K562 (cell line): ENCODE measurements at regions not wholly inside any gene's neighbourhood (a gene's known extent, or its start where the extent isn't known, plus 50 kb on each side); places are given as distances from the start of the nearest gene placed in this dataset.

ENCODE experiments used
- ATAC-seq: fragments of 200-7000 bp; cut with Tn5 transposase; 3 replicates; pipeline ENCODE4 v1.9.1; 2020; ENCODE audit warnings: moderate library complexity
- BruUV-seq: library from RNA; stranded (reverse); fragments of 400-500 nt; replicated peaks from 2 replicates; lab custom pipeline; 2021; lab: Mats Ljungman, UMichigan
- CTCF ChIA-PET: fragments of 300-600 bp; formaldehyde crosslinking; extraction: SDS; loops from one replicate; lab custom pipeline; 2021; ENCODE audit warnings: low intra/inter-chr PET ratio; lab: Yijun Ruan, JAX
- POLR2A ChIA-PET: fragments of 300-600, 350-650 bp; sonication (Branson Sonifier 250); formaldehyde crosslinking; extraction: SDS; loops from one replicate; lab custom pipeline; 2021; ENCODE audit warnings: antibody characterized with exemption, inconsistent platforms; lab: Yijun Ruan, JAX
- DNase-seq, 4 experiments: peaks; one replicate each; pipeline versions ENCODE4 v3.0.0 to v3.0.0-alpha.2; 2011 to 2018; ENCODE audit warnings: low spot score in 3 of 4, mixed read lengths in 3 of 4; ENCODE audit errors: extremely low read depth in 1 of 4
- FAIRE-seq: peaks from 2 replicates; lab custom pipeline; 2011; peaks lifted over from hg19 to GRCh38; lab: Jason Lieb, UNC
- H2AFZ ChIP-seq: 2 replicates; pipeline ENCODE4 v1.6.0; 2011; ENCODE audit warnings: low read depth, low read length, control low read depth, inconsistent platforms
- H3K27ac ChIP-seq: fragments of 200-600 bp; 3 replicates; pipeline ENCODE4 v1.8.0; 2011; ENCODE audit warnings: low read depth, mild to moderate bottlenecking, control low read depth, inconsistent platforms, low read length, moderate library complexity, mixed read lengths; ENCODE audit errors: extremely low read depth
- H3K27me3 ChIP-seq, 2 experiments: fragments of 300-600 bp in 1 of 2; 2 replicates in 1 of 2; 3 replicates in 1 of 2; pipeline versions ENCODE4 v1.6.0 to v1.8.0; 2011; ENCODE audit warnings: inconsistent platforms in 2 of 2, low read length in 2 of 2, mild to moderate bottlenecking in 1 of 2, mixed read lengths in 1 of 2, moderate library complexity in 1 of 2; ENCODE audit not compliant: control insufficient read depth in 2 of 2, insufficient read depth in 2 of 2
- H3K36me3 ChIP-seq: fragments of 300-600 bp; 3 replicates; pipeline ENCODE4 v1.8.0; 2011; ENCODE audit warnings: mild to moderate bottlenecking, low read length, inconsistent platforms; ENCODE audit not compliant: control insufficient read depth, insufficient read depth
- H3K4me1 ChIP-seq, 2 experiments: fragments of 200-600 bp in 1 of 2; replicated peaks in 1 of 2; 2 replicates in 1 of 2; 3 replicates in 1 of 2; pipeline versions ENCODE4 v1.5.1 to v1.8.0; 2011; ENCODE audit warnings: inconsistent platforms in 2 of 2, low read length in 2 of 2, mild to moderate bottlenecking in 1 of 2, mixed read lengths in 1 of 2, moderate library complexity in 1 of 2; ENCODE audit not compliant: control insufficient read depth in 2 of 2, insufficient read depth in 2 of 2
- H3K4me2 ChIP-seq: 2 replicates; pipeline ENCODE4 v1.6.1; 2011; ENCODE audit warnings: low read length, control low read depth, inconsistent platforms, mixed read lengths; ENCODE audit not compliant: insufficient read depth
- H3K4me3 ChIP-seq: fragments of 200-600 bp; sonication (generic), shearing (Covaris generic); 2 replicates; pipeline ENCODE4 v1.5.1; 2016; ENCODE audit warnings: control low read depth, inconsistent platforms
- H3K79me2 ChIP-seq: fragments of 200-600 bp; 3 replicates; pipeline ENCODE4 v1.8.0; 2011; ENCODE audit warnings: low read length, inconsistent platforms; ENCODE audit not compliant: control insufficient read depth, insufficient read depth
- H3K9ac ChIP-seq, 2 experiments: 2 replicates each; pipeline versions ENCODE4 v1.6.0 to v1.6.1; 2011; ENCODE audit warnings: low read depth in 2 of 2, low read length in 2 of 2, control low read depth in 1 of 2, inconsistent platforms in 1 of 2, mild to moderate bottlenecking in 1 of 2, mixed read lengths in 1 of 2; ENCODE audit not compliant: insufficient read depth in 1 of 2
- H3K9me1 ChIP-seq: one replicate; pipeline ENCODE4 v1.6.0; 2011; ENCODE audit warnings: inconsistent platforms, mild to moderate bottlenecking, low read length, moderate library complexity; ENCODE audit not compliant: control insufficient read depth, insufficient read depth
- H3K9me3 ChIP-seq: replicated peaks from 2 replicates; pipeline ENCODE4 v1.5.1; 2011; ENCODE audit warnings: low read depth, low read length, inconsistent platforms; ENCODE audit not compliant: control insufficient read depth, insufficient read depth
- H4K20me1 ChIP-seq: replicated peaks from 2 replicates; pipeline ENCODE4 v1.6.1; 2011; ENCODE audit warnings: low read length, inconsistent platforms, mixed read lengths; ENCODE audit not compliant: control insufficient read depth, insufficient read depth
- CBFA2T3 ChIP-seq: fragments of 450-650 bp; IDR thresholded peaks from 2 replicates; pipeline ENCODE4 v1.6.1; 2017
- CREM ChIP-seq: IDR thresholded peaks from 2 replicates; pipeline ENCODE4 v1.6.1; 2014; ENCODE audit warnings: antibody characterized with exemption, low read depth
- HNRNPK ChIP-seq: fragments of 200-400 bp; formaldehyde crosslinking; IDR thresholded peaks from one replicate; pipeline ENCODE4 v1.6.1; 2018; ENCODE audit warnings: mild to moderate bottlenecking, low read depth, low read length; ENCODE audit not compliant: poor library complexity, severe bottlenecking
- NFIC ChIP-seq: fragments of 450-650 bp; IDR thresholded peaks from 2 replicates; pipeline ENCODE4 v1.6.1; 2017; ENCODE audit warnings: mild to moderate bottlenecking, inconsistent platforms
- RFX1 ChIP-seq: fragments of 450-650 bp; IDR thresholded peaks from 2 replicates; pipeline ENCODE4 v1.6.1; 2016; ENCODE audit warnings: mild to moderate bottlenecking, moderate library complexity
- RNF2 ChIP-seq: sonication (generic); IDR thresholded peaks from 2 replicates; pipeline ENCODE4 v1.6.1; 2016
- ZFP30 ChIP-seq: fragments of 250-450 bp; sonication (Bioruptor Pico); IDR thresholded peaks from 2 replicates; pipeline ENCODE4 v1.8.0; 2022; ENCODE audit warnings: moderate library complexity, mild to moderate bottlenecking, inconsistent platforms, borderline replicate concordance
- WGBS: fragments of 100-300 bp; shearing (Covaris generic); methylation state at CpG from one replicate; pipeline ENCODE4 v1.1.6; 2016; ENCODE audit warnings: low coverage, mixed read lengths; ENCODE audit not compliant: insufficient coverage; ENCODE audit errors: missing lambda C conversion rate; 5-methylcytosine and 5-hydroxymethylcytosine counted together
- in situ Hi-C: fragments of 300-500 bp; cut with MboI; formaldehyde crosslinking; loops from 4 replicates; pipeline ENCODE4 v1.15.0; 2018; ENCODE audit warnings: inconsistent platforms, mixed read lengths
- intact Hi-C: fragments of 100-400 bp; cut with micrococcal nuclease; formaldehyde crosslinking; loops from 2 replicates; pipeline ENCODE4 v1.14.2; 2022
- TF ChIP-seq, protein P1 (sequence below): sonication (generic); formaldehyde crosslinking; IDR thresholded peaks from 2 replicates; pipeline ENCODE4 v1.8.0; 2022; ENCODE audit warnings: mild to moderate bottlenecking, missing genetic modification reagents

DNA sequence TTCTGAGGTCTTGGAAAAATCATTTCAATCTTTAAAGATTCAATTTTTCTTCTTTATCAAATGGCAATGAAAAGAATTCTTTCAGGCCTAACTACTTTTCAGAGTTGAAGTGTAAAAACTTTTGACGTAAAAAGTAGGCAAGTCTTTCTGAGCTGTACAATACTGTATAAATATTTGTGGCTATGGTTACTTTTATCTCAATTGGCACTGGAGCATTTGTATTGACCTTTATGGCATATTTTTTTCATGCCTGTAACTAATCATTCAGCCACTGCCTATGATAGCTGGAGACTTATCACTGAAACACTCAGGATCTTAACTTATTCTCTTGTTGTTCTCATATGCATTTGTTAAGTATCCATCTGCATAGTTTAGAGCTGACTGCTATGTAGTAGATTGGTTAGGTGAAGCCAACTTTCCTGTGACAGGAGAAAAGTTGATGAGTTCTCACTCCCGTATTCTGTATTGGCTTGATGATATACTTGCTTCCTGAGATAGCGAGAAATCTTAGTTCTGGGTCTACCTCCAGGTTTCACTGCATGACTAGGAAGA, 290.4 kb upstream of the TBL1XR1 start (continued):
- no peak for TF ChIP-seq CREM

DNA sequence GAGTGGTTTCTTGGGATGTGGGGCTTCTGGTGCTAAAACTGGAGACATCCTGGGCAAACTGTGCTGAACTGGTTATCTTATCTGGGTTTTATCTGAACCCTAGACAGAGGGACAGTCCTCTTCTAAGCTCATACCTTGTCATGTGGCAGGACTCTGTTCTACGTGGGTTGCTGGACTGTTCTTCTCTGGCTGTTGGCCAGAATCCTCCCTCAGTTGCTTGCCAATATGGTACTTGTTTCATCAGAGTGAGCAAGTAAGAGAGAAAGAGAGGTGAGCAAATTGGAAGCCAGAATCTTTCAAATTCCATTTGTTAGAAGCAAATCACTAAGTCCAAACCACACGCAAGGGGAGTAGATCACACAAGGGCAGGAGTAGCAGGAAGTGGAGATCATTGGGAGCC, 291.5 kb upstream of the TBL1XR1 start:
- Histone ChIP-seq H3K27ac (no peak overlapping the region), H3K9ac (no peak overlapping the region), H3K4me2 (no peak overlapping the region), H4K20me1 (no peaks in the 10 kb centered on the region), H3K79me2 (no peaks in the 10 kb centered on the region), H2AFZ (no peak overlapping the region), H3K36me3 (no peaks in the 10 kb centered on the region), H3K27me3 (peaks cover 0 to 12% of the 10 kb centered on the region in 2 experiments; a peak in 1 of 5 replicates), H3K9me1 (no peaks in the 10 kb centered on the region), H3K9me3 (no peaks in the 10 kb centered on the region; the same call in 1 of the 2 replicates), H3K4me3 (no peak overlapping the region), H3K4me1 (peaks cover 0 to 6% of the 10 kb centered on the region in 2 experiments; a peak in 4 of 5 replicates)
- ChIA-PET POLR2A (no interaction called here), CTCF (no interaction called here)
- TF ChIP-seq RFX1: no peak
- TF ChIP-seq NFIC: peak; percentile 40; the same call in 1 of the 2 replicates
- FAIRE-seq: no peak
- no peak for DNase-seq
- BruUV-seq: no TSS peak
- intact Hi-C loops: no loop called here
- 42% methylated on average over 2 of the region's 2 CpGs for WGBS
- ATAC-seq: no peak
- in situ Hi-C loops: no loop called here

DNA sequence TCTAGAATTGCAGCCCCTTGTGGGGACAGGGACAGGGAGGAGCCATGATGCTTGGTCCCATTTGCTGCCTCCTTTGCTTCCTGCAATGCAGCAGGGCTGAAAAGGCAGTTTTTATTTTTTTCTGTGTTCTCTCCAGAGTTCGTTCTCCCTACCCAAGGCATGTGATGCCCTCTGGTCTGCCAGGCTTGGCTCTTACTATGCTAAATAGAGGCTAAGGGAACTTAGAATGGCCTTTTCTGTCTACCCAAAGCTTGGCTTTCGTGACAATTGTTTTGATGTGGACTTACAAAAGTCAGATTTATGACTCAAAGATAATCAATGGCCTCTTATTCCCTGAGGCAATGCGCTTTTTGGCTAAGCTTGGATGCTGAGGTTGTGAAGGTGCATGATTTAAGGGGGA, 293.3 kb upstream of the TBL1XR1 start:
- intact Hi-C loops: no loop called here
- no peak overlapping the region for H2AFZ ChIP-seq
- H3K4me3 ChIP-seq: no peak overlapping the region
- FAIRE-seq (no peak), DNase-seq (no peak), ATAC-seq (no peak)
- H3K9me1 ChIP-seq: no peaks in the 10 kb centered on the region
- no peak for TF ChIP-seq RNF2
- TF ChIP-seq, protein P1, sequence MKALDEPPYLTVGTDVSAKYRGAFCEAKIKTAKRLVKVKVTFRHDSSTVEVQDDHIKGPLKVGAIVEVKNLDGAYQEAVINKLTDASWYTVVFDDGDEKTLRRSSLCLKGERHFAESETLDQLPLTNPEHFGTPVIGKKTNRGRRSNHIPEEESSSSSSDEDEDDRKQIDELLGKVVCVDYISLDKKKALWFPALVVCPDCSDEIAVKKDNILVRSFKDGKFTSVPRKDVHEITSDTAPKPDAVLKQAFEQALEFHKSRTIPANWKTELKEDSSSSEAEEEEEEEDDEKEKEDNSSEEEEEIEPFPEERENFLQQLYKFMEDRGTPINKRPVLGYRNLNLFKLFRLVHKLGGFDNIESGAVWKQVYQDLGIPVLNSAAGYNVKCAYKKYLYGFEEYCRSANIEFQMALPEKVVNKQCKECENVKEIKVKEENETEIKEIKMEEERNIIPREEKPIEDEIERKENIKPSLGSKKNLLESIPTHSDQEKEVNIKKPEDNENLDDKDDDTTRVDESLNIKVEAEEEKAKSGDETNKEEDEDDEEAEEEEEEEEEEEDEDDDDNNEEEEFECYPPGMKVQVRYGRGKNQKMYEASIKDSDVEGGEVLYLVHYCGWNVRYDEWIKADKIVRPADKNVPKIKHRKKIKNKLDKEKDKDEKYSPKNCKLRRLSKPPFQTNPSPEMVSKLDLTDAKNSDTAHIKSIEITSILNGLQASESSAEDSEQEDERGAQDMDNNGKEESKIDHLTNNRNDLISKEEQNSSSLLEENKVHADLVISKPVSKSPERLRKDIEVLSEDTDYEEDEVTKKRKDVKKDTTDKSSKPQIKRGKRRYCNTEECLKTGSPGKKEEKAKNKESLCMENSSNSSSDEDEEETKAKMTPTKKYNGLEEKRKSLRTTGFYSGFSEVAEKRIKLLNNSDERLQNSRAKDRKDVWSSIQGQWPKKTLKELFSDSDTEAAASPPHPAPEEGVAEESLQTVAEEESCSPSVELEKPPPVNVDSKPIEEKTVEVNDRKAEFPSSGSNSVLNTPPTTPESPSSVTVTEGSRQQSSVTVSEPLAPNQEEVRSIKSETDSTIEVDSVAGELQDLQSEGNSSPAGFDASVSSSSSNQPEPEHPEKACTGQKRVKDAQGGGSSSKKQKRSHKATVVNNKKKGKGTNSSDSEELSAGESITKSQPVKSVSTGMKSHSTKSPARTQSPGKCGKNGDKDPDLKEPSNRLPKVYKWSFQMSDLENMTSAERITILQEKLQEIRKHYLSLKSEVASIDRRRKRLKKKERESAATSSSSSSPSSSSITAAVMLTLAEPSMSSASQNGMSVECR (CRISPR knock-in tag): no peak
- TF ChIP-seq HNRNPK: no peak
- no peak for TF ChIP-seq CBFA2T3
- no peak for TF ChIP-seq ZFP30 (CRISPR knock-in tag)
- H3K79me2 ChIP-seq: no peaks in the 10 kb centered on the region
- H4K20me1 ChIP-seq: no peaks in the 10 kb centered on the region
- in situ Hi-C loops: no loop called here
- H3K4me2 ChIP-seq: no peak overlapping the region
- H3K27ac ChIP-seq: no peak overlapping the region
- BruUV-seq: no TSS peak
- CTCF ChIA-PET: no interaction called here
- H3K27me3 ChIP-seq: peaks cover 0 to 13% of the 10 kb centered on the region in 2 experiments; a peak in 1 of 5 replicates
- no peaks in the 10 kb centered on the region for H3K36me3 ChIP-seq
- no peaks in the 10 kb centered on the region for H3K4me1 ChIP-seq
- H3K9me3 ChIP-seq: no peaks in the 10 kb centered on the region
- no peak overlapping the region for H3K9ac ChIP-seq
- WGBS: 23% methylated on average over 3 of the region's 3 CpGs
- POLR2A ChIA-PET: no interaction called here
